Calu3 (cell line): ENCODE measurements at regions not wholly inside any gene's neighbourhood (a gene's known extent, or its start where the extent isn't known, plus 50 kb on each side); places are given as distances from the start of the nearest gene placed in this dataset.

Experiments
- BruUV-seq: library from RNA; stranded (reverse); fragments of 400-500 nt; replicated peaks from 2 replicates; lab custom pipeline; 2021; lab: Mats Ljungman, UMichigan
- CTCF ChIA-PET: fragments of 300-600 bp; sonication (Branson Sonifier 250); formaldehyde crosslinking; loops from one replicate; lab custom pipeline; 2022; ENCODE audit warnings: antibody characterized with exemption; lab: Charles Lee
- DNase-seq: peaks from one replicate; pipeline ENCODE4 v3.0.0; 2022
- H3K27ac Mint-ChIP-seq: one replicate; pipeline ENCODE4 v1.8.0; 2022; ENCODE audit warnings: mixed read lengths; ENCODE audit not compliant: unreplicated experiment
- H3K27me3 Mint-ChIP-seq: one replicate; pipeline ENCODE4 v1.8.0; 2022; ENCODE audit warnings: mixed read lengths; ENCODE audit not compliant: unreplicated experiment
- H3K36me3 Mint-ChIP-seq: one replicate; pipeline ENCODE4 v1.8.0; 2022; ENCODE audit warnings: mild to moderate bottlenecking, moderate library complexity, mixed read lengths; ENCODE audit not compliant: insufficient read depth, unreplicated experiment
- H3K4me1 Mint-ChIP-seq: one replicate; pipeline ENCODE4 v1.8.0; 2022; ENCODE audit warnings: mild to moderate bottlenecking, low read depth, mixed read lengths; ENCODE audit not compliant: unreplicated experiment
- H3K4me3 Mint-ChIP-seq: one replicate; pipeline ENCODE4 v1.8.0; 2022; ENCODE audit warnings: mild to moderate bottlenecking, low read depth, moderate library complexity, mixed read lengths; ENCODE audit not compliant: unreplicated experiment
- H3K9me3 Mint-ChIP-seq: one replicate; pipeline ENCODE4 v1.8.0; 2022; ENCODE audit warnings: low read depth, mixed read lengths; ENCODE audit not compliant: unreplicated experiment
- intact Hi-C: fragments of 100-400 bp; cut with micrococcal nuclease; formaldehyde crosslinking; loops from one replicate; pipeline ENCODE4 v1.10.0; 2022; ENCODE audit not compliant: unreplicated experiment
- TF ChIP-seq, protein P1 (sequence below): fragments of 200-600 bp; IDR thresholded peaks from one replicate; pipeline ENCODE4 v1.8.0; 2022; ENCODE audit warnings: antibody characterized with exemption; ENCODE audit not compliant: unreplicated experiment

DNA sequence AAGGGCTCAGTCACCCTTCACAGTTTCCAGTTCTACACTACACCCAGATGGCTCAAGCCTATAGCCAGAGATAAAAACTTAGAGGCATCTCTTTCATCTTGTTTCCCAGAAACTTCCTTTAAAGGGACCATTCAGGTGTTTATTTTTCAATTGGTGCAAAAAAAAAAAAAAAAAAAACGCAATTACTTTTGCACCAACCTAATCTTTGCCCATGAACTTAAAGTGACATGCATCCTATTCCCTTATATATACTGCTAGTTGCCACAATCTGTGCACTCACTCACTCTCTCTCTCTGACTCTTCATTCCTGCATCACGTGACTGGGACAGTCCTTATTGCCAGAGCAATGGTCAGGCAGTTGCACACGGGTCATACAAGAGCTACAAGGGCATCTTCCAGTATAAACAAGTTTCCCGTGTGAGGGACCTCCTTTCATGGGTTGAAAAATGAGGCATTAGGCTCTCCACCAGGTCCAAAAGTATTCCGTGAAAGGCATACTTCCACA, 789.4 kb downstream of the EPHA4 start:
- TF ChIP-seq, protein P1, sequence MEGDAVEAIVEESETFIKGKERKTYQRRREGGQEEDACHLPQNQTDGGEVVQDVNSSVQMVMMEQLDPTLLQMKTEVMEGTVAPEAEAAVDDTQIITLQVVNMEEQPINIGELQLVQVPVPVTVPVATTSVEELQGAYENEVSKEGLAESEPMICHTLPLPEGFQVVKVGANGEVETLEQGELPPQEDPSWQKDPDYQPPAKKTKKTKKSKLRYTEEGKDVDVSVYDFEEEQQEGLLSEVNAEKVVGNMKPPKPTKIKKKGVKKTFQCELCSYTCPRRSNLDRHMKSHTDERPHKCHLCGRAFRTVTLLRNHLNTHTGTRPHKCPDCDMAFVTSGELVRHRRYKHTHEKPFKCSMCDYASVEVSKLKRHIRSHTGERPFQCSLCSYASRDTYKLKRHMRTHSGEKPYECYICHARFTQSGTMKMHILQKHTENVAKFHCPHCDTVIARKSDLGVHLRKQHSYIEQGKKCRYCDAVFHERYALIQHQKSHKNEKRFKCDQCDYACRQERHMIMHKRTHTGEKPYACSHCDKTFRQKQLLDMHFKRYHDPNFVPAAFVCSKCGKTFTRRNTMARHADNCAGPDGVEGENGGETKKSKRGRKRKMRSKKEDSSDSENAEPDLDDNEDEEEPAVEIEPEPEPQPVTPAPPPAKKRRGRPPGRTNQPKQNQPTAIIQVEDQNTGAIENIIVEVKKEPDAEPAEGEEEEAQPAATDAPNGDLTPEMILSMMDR = no peak
- Mint-ChIP-seq H3K4me3 (no peak overlapping the region), H3K9me3 (peaks cover 6% of the 10 kb centered on the region), H3K36me3 (no peaks in the 10 kb centered on the region), H3K27me3 (no peaks in the 10 kb centered on the region), H3K4me1 (no peaks in the 10 kb centered on the region), H3K27ac (no peak overlapping the region)
- intact Hi-C loops = no loop called here
- CTCF ChIA-PET = no interaction called here
- DNase-seq = no peak
- BruUV-seq = no TSS peak

DNA sequence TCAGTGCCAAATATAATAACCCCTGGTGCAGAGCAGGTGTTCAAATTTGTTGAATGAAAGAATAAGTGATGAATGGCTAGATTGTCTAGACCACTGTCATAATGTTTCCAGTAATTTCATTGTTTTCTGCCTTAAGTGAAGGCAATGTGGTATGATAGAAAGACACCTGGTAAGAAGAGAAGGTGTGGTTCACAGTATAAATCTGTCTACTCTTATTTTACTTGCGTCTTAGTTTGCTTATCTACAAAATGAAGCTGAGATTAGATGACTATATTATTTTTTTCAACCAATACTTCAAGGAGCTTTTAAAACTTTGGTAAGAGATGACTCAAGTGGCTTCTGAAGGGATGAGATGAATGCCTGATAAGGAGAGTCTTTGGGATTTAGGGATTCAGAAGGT, 788.4 kb downstream of the EPHA4 start:
- Mint-ChIP-seq H3K27ac (no peak overlapping the region), H3K36me3 (no peaks in the 10 kb centered on the region), H3K4me1 (no peaks in the 10 kb centered on the region), H3K9me3 (peaks cover 4% of the 10 kb centered on the region), H3K27me3 (no peaks in the 10 kb centered on the region), H3K4me3 (no peak overlapping the region)
- BruUV-seq = no TSS peak
- TF ChIP-seq, protein P1 = no peak
- intact Hi-C loops = no loop called here
- DNase-seq = no peak
- CTCF ChIA-PET = interaction anchor here (0.6 kb wide), 1 partner anchor 1086 kb away, joined by 3 read pairs; no protein-coding TSS in a partner anchor

DNA sequence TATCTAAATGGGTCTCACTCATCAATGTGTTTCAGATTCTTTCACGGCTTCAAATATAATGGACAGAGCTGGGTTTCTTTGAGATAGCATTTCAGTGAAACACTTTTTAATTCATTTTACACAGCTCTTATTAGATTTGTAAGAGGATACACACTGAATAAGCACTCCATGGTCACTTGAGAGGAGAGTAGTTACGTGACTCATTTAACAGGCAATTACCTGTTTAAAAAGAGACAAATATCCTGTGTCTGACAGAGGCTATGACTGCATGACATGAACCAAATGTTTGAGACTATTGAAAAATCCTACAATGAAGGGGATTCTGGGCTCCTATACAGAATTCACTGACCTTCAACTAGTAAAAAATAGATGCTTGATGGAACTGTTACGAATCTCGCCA, 786.9 kb downstream of the EPHA4 start:
- no peak for DNase-seq
- Mint-ChIP-seq H3K9me3 (peaks cover 7% of the 10 kb centered on the region), H3K4me1 (no peaks in the 10 kb centered on the region), H3K36me3 (no peaks in the 10 kb centered on the region), H3K27me3 (no peaks in the 10 kb centered on the region), H3K4me3 (no peak overlapping the region), H3K27ac (no peak overlapping the region)
- no TSS peak for BruUV-seq
- CTCF ChIA-PET = no interaction called here
- intact Hi-C loops = no loop called here
- TF ChIP-seq, protein P1 = no peak

DNA sequence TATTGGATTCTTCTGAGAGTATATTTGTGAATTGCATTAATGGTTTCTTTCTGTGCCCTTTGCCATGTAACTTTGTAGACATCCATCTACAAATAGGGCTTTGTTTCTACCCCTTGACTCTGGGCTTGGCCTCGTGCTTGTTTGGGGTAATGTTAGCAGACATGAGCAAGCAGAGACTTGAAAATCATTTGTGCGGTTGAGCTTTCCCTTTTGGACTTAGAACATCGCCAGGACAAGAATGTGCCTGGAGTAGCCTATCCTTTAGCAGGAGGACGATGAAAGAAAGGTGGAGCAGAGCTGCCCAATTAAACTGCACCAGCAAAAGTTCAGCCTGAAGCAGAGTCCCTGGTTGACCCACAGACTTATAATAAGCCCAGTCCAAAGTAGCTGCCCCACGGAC, 785.9 kb downstream of the EPHA4 start:
- no peak for DNase-seq
- no peak overlapping the region for H3K27ac Mint-ChIP-seq

More for the DNA sequence above, 785.9 kb downstream of the EPHA4 start:
- H3K4me3 Mint-ChIP-seq = no peak overlapping the region
- no peaks in the 10 kb centered on the region for H3K36me3 Mint-ChIP-seq
- TF ChIP-seq, protein P1 = no peak
- intact Hi-C loops = no loop called here
- peaks cover 7% of the 10 kb centered on the region for H3K9me3 Mint-ChIP-seq
- H3K4me1 Mint-ChIP-seq = no peaks in the 10 kb centered on the region
- no peaks in the 10 kb centered on the region for H3K27me3 Mint-ChIP-seq
- no TSS peak for BruUV-seq
- CTCF ChIA-PET = no interaction called here
